Erythroblast (primary cell): ENCODE measurements at regions not wholly inside any gene's neighbourhood (a gene's known extent, or its start where the extent isn't known, plus 50 kb on each side); places are given as distances from the start of the nearest gene placed in this dataset.

Experiments
- GATA1 ChIP-seq: IDR thresholded peaks from 2 replicates; pipeline ENCODE4 v1.6.1; 2011; ENCODE audit warnings: low read depth, mild to moderate bottlenecking, control low read depth, low read length, moderate library complexity
- POLR2A ChIP-seq: IDR thresholded peaks from 2 replicates; pipeline ENCODE4 v1.6.1; 2011; ENCODE audit warnings: mild to moderate bottlenecking, low read length

- TF ChIP-seq POLR2A (no peak), GATA1 (no peak)
Measured at GRCh38 chr3:112718516-112718915, 77.6 kb upstream of the CCDC80 start.
